ENCODE measurements at regions not wholly inside any gene's neighbourhood (a gene's known extent, or its start where the extent isn't known, plus 50 kb on each side); places are given as distances from the start of the nearest gene placed in this dataset.

DNA sequence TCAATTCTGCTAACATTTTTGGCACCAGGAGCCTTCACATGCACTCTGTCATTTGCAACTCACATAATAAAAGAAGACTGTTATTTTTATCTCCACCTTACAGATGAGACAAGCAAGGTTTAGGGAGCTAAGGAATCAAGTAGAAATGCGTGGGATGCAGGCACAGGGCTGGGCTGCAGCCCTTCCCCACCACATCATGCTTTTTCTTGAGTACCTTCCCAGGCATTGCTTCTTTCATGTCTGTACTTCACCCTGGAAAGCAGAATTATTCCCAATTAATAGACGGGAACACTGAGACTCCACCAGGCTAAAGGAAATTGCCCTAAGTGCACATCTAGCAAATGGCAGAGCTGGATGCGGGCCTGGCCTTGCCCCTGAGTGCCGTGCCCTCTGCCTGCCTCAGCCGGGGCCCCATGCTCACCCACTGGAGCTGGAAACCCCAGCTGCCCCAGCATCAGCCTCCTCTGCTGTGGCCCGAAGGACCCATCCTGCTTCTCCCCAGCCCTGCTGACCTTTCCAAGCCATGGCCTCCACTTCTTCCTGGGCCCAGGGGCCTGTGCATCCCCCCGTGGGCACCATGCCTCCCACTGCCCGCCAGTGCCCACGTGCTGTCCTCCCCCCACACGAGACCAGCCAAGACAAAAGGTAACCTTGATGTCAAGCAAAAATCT lies 257.5 kb downstream of the TOMM20 start:
- peak in 21 of 42 donors; percentile 9 to 78 (median 28) for DNase-seq
- intact Hi-C loops (cut with DNase I) = no loop called here

DNA sequence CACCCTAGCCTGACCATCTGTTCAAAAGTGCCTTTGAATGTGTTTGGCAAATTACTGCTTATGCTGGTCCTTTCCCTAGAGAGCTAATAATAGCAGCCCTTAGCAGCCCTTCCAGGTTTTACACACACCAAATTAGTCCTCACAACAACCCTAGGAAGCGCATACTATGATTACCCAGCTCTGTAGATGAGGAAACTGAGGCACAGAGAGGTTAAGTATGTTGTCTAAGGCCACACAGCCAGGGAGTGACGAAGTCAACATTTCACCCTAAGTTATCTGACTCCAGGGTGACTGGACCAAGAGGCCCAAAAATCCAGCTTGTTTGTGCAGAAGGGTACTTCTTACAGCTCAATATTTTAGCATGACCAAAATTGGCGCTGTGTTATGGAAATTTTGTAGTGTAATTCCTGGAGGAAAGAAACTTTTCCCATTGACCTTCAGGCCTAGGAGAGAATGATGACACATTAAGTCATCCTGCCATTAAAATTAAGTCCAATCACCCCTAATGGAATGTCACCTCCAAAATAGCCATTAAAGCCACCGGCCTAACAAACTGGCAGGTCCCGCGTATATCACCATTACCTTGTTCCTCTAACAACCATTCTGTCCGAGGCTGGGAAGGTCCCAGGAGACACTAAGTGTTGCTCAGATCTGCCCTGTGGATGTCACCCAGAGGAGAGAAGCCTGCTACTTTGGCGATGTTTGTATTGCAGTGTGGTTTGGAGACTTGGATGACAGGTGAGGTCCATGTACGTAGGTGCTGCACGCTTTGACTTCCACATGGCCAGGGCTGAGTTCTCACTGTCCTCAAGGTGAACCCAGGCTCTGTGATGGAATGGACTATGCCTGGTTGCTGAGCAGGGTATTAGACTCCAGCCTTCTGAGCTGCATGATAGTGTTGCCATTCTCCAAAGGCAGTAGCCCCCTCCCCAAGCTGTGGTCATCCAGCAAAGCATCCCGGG lies 258.3 kb downstream of the TOMM20 start:
- peak in 1 of 42 donors; percentile 26 for DNase-seq
- intact Hi-C loops (cut with DNase I) = no loop called here

DNA sequence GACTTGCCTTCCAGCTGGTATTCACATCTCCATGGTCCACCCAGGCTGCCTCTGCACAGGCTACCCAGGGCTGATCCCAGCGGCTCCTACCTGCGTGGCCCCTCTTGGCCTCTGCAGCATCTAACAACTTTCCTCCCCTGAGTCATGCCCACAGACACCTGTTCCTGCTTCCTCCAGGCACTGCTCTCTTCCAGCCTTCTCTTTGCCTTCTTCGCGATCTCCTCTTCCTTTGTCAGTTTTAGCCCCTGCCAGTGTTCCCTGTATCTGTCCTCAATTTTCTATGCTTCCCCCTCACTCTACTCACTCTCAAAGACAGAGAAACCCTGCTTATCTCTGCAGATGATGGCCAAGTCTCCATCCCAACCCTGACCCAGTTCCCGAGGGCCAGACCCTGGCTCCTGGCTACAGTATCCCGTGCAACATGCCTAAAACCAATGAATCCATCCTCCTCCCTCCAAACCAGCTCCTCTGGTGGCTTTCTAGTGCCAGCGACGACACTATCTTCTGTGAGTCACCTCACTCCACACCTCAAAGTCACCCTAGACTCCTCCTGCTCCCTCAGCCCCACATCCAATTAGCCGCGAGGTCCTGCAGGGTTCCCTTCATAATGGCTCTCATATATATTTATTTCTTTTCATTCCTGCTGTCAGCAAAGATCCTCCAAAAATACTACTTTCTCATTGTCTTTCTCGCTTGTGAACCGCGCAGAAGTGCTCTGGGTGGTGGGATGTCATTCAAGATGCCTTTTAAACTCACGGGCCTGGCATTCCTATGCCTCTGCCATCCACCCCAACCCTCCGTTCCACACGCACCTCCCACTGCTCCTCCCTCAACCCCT lies 259.2 kb downstream of the TOMM20 start:
- intact Hi-C loops (cut with DNase I) = no loop called here
- peak in 1 of 42 donors; percentile 31 for DNase-seq

DNA sequence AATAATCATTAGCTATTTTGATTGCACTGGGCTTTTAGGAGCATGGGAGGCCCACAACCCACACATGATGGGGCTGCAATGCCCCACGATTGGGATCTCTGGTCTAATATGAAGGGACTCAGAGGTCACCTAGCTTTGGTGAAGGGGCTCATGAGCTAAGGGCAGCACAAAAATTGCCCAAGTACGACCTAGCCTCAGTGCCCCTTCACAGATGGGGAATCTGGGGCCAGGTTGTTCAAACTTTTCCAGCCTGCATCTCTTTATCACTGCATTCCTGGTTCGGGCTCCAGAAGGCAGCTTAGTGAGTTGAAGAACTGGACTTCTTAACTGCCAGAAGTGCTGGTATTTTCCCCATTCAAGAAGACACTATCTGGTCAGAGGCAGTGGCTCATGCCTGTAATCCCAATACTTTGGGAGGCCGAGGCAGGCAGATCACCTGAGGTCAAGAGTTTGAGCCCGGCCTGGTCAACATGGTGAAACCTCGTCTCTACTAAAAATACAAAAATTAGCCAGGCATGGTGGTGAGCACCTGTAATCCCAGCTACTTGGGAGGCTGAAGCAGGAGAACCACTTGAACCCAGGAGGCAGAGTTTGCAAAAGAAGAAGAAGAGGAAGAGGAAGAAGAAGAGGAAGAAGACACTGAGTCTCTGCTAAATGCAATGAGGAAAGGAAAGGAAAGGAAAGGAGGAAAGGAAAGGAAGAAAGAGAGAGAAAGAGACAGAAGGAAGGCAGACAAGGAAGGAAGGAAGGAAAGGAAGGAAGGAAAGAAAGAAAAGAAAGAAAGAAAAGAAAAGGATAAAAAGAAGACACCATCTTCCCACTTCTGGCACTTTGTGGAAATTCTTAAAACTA lies 258.5 kb upstream of the IRF2BP2 start:
- peak in 1 of 42 donors; percentile 16 for DNase-seq
- intact Hi-C loops (cut with DNase I) = no loop called here

DNA sequence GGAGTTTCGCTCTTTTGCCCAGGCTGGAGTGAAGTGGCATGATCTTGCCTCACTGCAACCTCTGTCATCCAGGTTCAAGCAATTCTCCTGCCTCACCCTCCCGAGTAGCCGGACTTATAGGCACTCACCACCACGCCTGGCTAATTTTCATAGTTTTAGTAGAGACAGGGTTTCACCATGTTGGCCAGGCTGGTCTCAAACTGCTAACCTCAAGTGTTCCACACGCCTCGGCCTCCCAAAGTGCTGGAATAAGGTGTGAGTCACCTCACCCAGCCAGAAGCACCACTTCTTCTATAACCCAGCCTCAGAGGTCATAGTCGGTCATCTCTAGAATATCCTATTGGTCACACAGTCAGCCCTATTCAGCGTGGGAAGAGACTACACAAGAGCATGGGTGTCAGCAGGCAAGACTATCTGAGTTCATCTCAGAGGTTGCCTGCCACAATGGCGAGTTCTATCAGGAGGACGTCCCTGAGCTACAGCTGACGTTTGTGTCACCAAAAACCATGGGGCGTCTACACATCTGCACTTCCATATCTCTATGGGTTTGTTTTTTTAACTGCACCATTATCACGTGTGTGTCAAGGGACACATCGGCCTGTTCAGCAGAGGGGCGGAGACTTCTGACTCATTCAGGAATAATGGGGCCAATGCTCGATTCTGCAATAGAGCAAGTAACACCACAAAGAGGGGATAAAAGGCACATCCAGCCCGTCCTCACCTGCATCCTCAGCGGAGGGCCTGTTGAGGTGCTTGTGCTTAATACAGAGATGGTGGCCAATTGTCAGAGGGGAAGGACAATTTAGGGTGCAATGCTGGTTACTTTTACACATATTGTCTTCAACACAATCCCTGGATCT lies 256.3 kb upstream of the IRF2BP2 start:
- intact Hi-C loops (cut with DNase I) = no loop called here
- peak in 1 of 42 donors; percentile 22 for DNase-seq

DNA sequence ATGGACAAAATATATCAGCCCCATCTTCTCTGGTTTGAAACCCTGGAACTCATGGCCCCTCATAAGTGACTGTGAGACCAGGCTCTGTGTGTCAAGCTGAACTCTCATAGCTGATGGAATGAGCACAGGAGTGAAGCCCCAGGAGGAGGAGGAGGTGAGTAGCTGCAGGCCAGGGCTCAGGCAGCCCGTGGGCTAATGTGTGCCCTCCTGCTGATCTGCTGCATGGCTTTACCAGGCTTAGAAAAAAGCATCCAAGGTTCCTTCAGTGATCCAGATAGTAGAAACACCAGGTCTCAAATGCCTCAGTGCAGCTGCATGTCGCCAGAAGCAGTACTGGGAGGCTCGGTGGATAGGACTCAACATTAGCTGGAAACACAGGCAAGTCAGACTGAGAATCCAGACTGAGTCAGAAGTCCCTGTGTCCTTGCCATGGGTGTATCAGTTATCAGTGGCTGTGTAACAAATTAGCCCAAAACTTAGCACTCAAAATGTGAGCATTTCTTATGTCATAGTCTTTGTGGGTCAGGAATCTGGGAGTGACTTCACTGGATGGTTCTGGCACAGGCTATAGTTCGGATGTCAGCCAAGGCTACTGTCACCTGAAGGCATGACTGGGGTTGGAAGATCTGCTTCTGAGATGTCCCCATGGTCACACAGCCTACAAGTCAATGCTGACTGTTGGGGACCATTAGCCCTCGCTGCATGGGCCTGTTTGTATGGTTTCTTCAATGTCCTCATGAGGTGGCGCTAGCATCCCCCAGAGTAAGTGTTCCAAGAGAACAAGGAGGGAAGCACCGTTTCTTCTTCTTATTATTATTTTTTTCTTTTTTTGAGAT lies 255.4 kb upstream of the IRF2BP2 start:
- intact Hi-C loops (cut with DNase I) = no loop called here
- peak in 1 of 42 donors; percentile 31 for DNase-seq

DNA sequence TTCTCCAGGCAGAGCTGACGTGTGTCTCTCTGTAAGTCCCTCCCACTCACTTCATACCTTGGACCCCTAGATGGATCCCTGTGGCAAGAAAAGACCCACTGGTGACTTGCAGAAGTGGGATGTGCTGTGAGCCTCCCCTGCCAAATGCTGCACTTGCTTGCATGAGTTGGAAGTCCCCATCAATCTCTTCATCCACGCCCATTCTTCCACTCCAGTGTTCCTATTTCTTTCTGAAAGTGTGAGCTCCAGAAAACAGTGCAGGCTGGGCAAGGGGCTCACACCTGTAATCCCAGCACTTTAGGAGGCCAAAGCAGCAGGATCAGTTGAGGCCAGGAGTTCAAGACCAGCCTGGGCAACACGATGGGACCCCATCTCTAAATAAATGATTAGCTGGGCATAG lies 254.1 kb upstream of the IRF2BP2 start:
- intact Hi-C loops (cut with DNase I) = no loop called here
- DNase-seq = no peak

DNA sequence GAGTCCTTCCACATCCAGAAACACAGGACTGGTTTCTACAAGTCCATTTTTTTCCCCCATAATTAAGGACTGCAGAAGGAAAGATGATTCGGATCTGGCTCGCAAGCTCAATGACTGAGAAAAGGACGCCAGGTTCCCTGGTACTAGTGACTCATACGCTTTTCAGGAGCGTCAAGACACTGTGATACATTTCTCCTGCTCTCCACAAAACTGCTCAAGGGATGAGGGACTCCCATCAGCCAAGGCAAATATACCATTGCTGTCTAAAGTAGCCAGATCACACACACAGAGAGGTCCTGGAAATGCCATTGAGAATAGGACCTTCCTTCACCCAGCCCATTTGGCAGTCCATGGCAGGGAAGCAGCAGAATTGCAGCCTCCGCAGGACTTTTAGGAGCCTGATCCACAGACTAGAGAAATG lies 253.6 kb upstream of the IRF2BP2 start:
- intact Hi-C loops (cut with DNase I) = no loop called here
- DNase-seq = peak in 1 of 42 donors; percentile 27

DNA sequence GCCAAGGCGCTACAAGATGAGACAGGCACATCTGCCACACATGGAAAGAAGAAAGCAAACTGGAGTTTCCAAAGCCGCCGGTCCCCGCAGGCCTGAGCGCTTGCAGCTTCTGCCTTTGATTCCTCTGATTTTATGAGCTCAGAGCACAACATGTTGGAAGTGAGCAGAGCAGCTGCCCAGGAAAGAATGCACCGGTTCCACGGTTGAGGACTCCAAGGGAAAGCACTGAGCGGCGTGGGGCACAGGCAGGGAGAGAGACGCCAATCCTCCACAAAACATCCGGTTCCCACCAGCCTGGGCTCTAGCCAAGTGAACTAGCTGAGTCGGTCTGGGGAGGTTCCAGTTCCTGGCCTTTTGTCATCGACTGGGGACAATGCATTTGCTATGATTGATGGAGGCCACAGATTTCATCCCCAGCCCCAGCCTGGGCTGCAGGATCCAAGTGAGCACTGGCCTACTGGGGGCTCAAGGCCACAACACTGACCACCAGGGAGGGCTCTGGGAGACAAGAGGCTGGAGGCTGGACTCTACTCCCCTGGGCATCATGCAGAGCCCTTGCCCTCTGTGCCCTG lies 253.1 kb upstream of the IRF2BP2 start:
- DNase-seq = peak; percentile 57 to 93 (median 81)
- intact Hi-C loops (cut with DNase I) = no loop called here

DNA sequence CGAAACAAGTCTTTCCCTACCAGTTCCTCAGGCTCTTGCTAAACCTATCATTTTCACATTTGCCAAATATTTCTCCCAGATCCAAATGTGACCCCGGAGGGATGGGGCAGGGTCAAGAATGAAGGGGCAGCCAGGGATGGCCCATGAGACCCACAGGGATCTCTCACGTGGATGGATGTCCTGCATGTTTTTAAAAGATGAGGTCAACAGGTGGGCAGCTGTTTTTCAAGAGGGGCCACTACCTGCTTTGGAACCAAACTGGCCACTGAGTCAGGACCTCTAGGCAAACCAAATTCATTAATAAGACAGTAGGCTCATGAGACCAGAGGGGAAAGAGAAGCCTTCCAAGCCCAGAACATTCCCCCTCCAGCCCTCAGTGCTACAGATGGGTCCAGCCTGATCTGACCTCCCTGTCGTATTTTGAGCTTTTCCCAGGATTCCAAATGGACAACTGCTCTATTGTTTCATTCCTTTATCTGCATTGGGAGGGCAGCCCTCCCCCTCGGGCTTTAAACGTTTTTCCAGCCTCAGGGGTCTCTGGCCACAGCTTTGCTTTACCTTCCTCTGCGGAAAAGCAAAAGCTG lies 252.5 kb upstream of the IRF2BP2 start:
- intact Hi-C loops (cut with DNase I) = no loop called here
- peak in 1 of 42 donors; percentile 33 for DNase-seq

DNA sequence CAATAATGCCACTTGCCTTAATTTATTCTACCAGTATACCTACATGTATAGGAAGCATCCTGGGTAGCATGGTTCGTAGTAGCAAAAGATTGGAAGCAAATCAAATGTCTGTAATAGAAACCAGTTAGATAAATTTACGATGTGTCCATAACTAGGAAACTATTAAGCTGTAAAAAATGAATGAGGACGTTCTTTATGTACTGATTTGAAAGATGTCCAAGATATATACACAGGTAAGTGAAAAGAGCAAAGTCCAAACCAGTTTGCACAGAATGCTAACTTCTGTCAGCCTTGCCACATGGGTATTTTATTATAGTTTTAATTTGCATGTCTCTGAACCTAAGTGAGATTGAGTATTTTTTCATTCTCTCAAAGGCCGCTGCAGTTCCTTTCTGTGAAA lies 251.8 kb upstream of the IRF2BP2 start:
- DNase-seq = no peak
- intact Hi-C loops (cut with DNase I) = no loop called here

DNA sequence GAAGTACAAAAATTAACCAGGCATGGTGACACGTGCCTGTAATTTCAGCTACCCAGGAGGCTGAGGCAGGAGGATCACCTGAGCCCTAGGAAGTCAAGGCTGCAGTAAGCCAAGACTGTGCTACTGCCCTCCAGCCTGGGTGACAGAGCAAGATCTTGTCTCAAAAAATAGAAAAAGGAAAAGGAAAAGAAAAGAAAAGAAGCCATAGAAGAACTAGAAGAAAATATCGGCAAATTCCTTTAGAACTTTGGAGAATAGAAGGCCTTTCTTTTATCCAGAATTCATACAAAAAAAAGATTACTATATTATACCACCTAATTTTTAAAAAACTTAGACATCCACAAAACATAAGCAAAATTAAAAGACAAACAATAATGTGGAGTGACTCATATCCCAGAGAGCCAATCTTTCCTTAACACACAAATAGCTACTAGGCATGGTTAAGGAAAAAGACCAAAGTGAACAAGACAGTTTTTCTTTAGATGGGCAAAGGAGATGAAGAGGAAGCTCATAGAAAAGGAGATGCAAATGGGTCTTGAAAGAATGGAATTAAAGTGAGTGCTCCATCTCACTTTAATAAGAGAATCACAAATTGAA lies 251.1 kb upstream of the IRF2BP2 start:
- intact Hi-C loops (cut with DNase I) = no loop called here
- DNase-seq = peak in 1 of 42 donors; percentile 18

DNA sequence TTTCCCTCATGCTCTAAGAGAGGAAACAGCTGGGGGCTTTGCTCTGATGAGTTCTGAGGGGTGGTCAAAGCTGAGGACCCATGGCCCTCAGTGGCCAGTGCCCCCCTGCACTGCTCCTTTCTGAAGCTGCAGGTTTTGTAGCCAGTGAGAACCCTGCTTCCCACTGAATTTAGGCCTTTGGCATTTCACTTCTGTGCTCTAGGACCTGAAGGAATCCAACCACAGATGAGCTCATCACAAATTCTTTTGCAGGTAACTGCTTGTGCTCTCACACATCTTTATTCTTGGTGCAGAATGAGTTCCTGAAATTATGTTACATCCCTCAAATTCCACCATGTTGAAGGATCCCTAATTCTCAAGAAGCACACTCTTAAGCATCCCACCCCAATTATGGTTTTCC lies 248.7 kb upstream of the IRF2BP2 start:
- intact Hi-C loops (cut with DNase I) = no loop called here
- DNase-seq = no peak

DNA sequence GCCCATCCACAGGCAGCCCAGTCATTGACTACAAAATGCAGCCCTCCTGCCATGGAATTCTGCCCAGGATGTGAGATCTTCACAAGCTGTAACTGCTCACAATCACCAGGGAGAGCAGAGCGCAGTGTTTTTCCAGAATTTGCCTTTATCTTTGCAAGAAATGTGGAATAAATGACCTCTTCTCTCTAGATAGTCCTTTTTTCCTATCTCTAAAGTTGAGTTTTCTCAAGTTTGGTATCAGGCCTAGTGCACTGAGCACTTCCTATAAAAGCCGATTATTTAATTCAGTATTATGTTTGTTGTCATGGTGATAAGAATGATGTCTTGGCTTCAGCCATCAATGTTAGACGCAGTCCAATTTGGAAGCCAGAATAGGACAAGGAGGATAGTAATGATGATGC lies 246.9 kb upstream of the IRF2BP2 start:
- no peak for DNase-seq
- intact Hi-C loops (cut with DNase I) = no loop called here

DNA sequence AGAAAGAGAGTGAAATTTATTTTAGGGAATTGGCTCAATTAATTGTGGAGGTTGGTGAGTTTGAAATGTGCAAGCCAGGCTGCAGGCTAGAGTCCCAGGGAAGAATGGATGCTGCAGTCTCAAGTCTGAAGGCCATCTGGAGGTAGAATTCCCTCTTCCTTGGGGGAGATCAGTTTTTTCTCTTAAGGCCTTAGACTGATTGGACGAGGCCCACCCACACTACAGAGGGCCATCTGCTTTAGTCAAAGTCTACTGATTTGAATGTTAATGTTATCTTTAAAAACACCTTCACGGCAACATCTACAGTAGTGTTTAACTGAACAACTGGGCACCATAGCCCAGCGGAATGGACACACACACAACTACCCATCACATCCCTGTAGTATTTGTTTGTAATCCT lies 245.9 kb upstream of the IRF2BP2 start:
- intact Hi-C loops (cut with DNase I) = no loop called here
- no peak for DNase-seq

DNA sequence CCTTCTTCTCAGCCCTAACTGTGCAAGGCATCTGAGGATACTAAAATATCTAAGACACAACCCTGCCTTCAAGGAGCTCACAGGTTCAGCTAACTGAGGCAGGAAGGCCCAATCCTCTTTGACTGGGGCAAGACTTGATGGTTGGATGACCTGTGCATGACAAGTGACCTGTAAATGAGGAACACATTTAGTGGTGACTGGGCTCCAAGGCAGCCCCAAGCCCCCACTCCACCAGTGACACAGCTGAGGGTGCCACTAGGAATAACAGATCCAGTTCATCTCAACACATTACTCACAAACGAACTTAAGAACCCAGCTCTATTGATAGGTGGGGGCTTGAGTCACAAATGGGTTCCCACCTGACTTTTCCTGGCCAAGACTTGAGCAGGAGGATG lies 244.7 kb upstream of the IRF2BP2 start:
- DNase-seq = no peak
- intact Hi-C loops (cut with DNase I) = no loop called here
